ENCODE measurements at regions not wholly inside any gene's neighbourhood (a gene's known extent, or its start where the extent isn't known, plus 50 kb on each side); places are given as distances from the start of the nearest gene placed in this dataset.

- TF ChIP-seq GATA2 (IDR thresholded peaks at IDR 0.05; ENCODE audit: low read depth, low read length) (no peak), GATA3 (IDR thresholded peaks at IDR 0.05; ENCODE audit: low read depth, low read length) (no peak)
These were observed 129.2 kb downstream of the FOXL1 start for GRCh38 chr16:86707581-86707980.
